ENCODE measurements at regions not wholly inside any gene's neighbourhood (a gene's known extent, or its start where the extent isn't known, plus 50 kb on each side); places are given as distances from the start of the nearest gene placed in this dataset.

- no peak for TF ChIP-seq ESRRG (CRISPR knock-in tag; IDR thresholded peaks at IDR 0.05)
- no peak for TF ChIP-seq RARB (CRISPR knock-in tag; IDR thresholded peaks at IDR 0.05)
- TF ChIP-seq PPARA (CRISPR knock-in tag; IDR thresholded peaks at IDR 0.05; ENCODE audit: borderline replicate concordance): no peak
- no peak for TF ChIP-seq PATZ1 (CRISPR knock-in tag; IDR thresholded peaks at IDR 0.05; ENCODE audit: borderline replicate concordance)
- TF ChIP-seq ARNTL (CRISPR knock-in tag; IDR thresholded peaks at IDR 0.05; ENCODE audit: borderline replicate concordance, low read depth): no peak
- TF ChIP-seq SNAI2 (CRISPR knock-in tag; IDR thresholded peaks at IDR 0.05): no peak
- no peak for TF ChIP-seq ZFP3 (CRISPR knock-in tag; IDR thresholded peaks at IDR 0.05)
- TF ChIP-seq TCF4 (CRISPR knock-in tag; IDR thresholded peaks at IDR 0.05; ENCODE audit: borderline replicate concordance): no peak
- no peak for TF ChIP-seq GLIS3 (CRISPR knock-in tag; IDR thresholded peaks at IDR 0.05)
These were observed 57.2 kb upstream of the ST8SIA2 start for GRCh38 chr15:92336419-92336987.
